ENCODE measurements at regions not wholly inside any gene's neighbourhood (a gene's known extent, or its start where the extent isn't known, plus 50 kb on each side); places are given as distances from the start of the nearest gene placed in this dataset.

DNA sequence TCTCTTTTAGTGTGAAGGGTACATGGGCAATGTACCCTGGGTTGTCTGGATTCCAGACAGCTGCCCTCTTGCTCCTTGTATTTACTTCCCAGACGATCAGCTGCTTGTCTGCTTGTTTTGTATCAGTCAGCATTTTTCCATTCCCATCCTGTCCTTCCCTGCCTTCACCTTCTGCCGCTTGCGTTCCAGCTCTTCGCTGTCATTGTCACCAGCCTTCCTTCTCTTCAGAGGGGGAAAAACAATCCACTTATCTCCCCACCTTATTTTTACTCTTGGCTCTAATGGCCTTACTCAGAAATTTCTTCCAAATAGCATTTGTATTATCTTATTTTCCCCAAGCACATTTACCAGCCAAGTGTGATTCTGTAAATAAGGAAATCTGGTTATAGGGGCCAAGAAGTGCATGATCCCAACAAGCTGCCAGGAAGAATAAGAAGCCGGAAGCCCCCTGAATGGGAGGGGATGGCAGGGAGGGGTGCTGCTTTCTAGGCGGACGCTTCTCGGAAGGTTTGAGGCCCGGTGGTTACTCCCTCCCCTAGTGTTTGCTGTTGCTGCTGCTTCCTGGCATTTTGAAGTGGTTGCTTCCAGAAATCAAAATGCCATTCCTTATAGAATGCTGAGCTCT is 497.6 kb downstream of the NTRK3 start:
- no peak for TF ChIP-seq CTCF (IDR thresholded peaks at IDR 0.05 in 4 of 5, conservative IDR thresholded peaks at IDR 0.05 in 1 of 5)
- TF ChIP-seq POLR2A (IDR thresholded peaks at IDR 0.05), result no peak
